Parathyroid adenoma (tissue), 2 donors: ENCODE measurements at regions not wholly inside any gene's neighbourhood (a gene's known extent, or its start where the extent isn't known, plus 50 kb on each side); places are given as distances from the start of the nearest gene placed in this dataset.

Source experiments
- H2AFZ ChIP-seq: fragments of 300-600 bp; sonication (generic); one replicate; pipeline ENCODE4 v1.7.0; 2017; ENCODE audit warnings: antibody characterized with exemption, mild to moderate bottlenecking
- H3K27ac ChIP-seq: fragments of 300-600 bp; sonication (generic); one replicate; pipeline ENCODE4 v1.7.0; 2017
- H3K27me3 ChIP-seq: fragments of 300-600 bp; sonication (generic); one replicate; pipeline ENCODE4 v1.7.0; 2017; ENCODE audit warnings: low read length; ENCODE audit not compliant: control insufficient read depth, insufficient read depth
- H3K36me3 ChIP-seq: fragments of 300-600 bp; sonication (generic); one replicate; pipeline ENCODE4 v1.7.0; 2017; ENCODE audit warnings: low read length; ENCODE audit not compliant: control insufficient read depth, insufficient read depth
- H3K4me1 ChIP-seq: fragments of 300-600 bp; sonication (generic); one replicate; pipeline ENCODE4 v1.7.0; 2017; ENCODE audit warnings: control low read depth
- H3K4me2 ChIP-seq: fragments of 300-600 bp; sonication (generic); one replicate; pipeline ENCODE4 v1.7.0; 2017; ENCODE audit warnings: low read length
- H3K4me3 ChIP-seq: fragments of 300-600 bp; sonication (generic); one replicate; pipeline ENCODE4 v1.7.0; 2017; ENCODE audit warnings: low read depth, low read length
- H3K79me2 ChIP-seq: fragments of 300-600 bp; sonication (generic); one replicate; pipeline ENCODE4 v1.7.0; 2017; ENCODE audit warnings: control low read depth
- H3K9ac ChIP-seq: fragments of 300-600 bp; sonication (generic); one replicate; pipeline ENCODE4 v1.7.0; 2017; ENCODE audit warnings: mild to moderate bottlenecking
- H3K9me3 ChIP-seq: fragments of 300-600 bp; sonication (generic); one replicate; pipeline ENCODE4 v1.7.0; 2017; ENCODE audit warnings: low read length; ENCODE audit not compliant: control insufficient read depth
- TF ChIP-seq, protein P1 (sequence below): fragments of 300-600 bp; sonication (generic); IDR thresholded peaks from one replicate; pipeline ENCODE4 v1.7.0; 2017; ENCODE audit warnings: antibody characterized with exemption, mild to moderate bottlenecking
- donor health status: primary hyperparathyroidism.

GRCh38 chr11:79727221-79727620 lies 286.4 kb upstream of the TENM4 start:
- TF ChIP-seq, protein P1, sequence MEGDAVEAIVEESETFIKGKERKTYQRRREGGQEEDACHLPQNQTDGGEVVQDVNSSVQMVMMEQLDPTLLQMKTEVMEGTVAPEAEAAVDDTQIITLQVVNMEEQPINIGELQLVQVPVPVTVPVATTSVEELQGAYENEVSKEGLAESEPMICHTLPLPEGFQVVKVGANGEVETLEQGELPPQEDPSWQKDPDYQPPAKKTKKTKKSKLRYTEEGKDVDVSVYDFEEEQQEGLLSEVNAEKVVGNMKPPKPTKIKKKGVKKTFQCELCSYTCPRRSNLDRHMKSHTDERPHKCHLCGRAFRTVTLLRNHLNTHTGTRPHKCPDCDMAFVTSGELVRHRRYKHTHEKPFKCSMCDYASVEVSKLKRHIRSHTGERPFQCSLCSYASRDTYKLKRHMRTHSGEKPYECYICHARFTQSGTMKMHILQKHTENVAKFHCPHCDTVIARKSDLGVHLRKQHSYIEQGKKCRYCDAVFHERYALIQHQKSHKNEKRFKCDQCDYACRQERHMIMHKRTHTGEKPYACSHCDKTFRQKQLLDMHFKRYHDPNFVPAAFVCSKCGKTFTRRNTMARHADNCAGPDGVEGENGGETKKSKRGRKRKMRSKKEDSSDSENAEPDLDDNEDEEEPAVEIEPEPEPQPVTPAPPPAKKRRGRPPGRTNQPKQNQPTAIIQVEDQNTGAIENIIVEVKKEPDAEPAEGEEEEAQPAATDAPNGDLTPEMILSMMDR = no peak
- Histone ChIP-seq H3K9me3 (no peaks in the 10 kb centered on the region), H3K36me3 (no peaks in the 10 kb centered on the region), H3K4me3 (no peak overlapping the region), H3K4me2 (no peak overlapping the region), H3K9ac (no peak overlapping the region), H3K79me2 (no peaks in the 10 kb centered on the region), H2AFZ (no peak overlapping the region), H3K27ac (no peak overlapping the region), H3K27me3 (no peaks in the 10 kb centered on the region), H3K4me1 (no peaks in the 10 kb centered on the region)

DNA sequence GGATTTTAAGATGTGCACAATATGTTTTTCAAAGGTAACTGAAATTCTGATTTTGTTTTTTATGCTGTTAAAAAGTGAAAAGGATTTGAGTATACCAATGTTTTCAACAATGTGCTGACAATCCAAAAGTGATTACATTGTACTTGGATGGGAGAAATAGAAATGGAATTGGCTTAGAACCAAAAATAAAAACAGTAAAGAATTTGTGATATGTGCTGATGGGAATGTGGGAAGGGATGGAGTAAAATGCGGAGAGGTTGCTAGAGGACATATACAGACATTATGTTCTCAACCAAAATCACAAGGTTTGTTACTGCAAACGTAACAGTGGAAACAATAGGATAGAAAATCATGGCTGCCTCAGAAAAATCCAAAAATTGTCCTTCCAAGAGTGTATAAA lies 279.3 kb upstream of the TENM4 start:
- Histone ChIP-seq H3K4me2 (no peak overlapping the region), H3K9ac (no peak overlapping the region), H3K4me3 (no peak overlapping the region), H3K79me2 (no peaks in the 10 kb centered on the region), H3K4me1 (no peaks in the 10 kb centered on the region), H3K36me3 (no peaks in the 10 kb centered on the region), H2AFZ (no peak overlapping the region), H3K27me3 (no peaks in the 10 kb centered on the region), H3K9me3 (no peaks in the 10 kb centered on the region), H3K27ac (no peak overlapping the region)
- TF ChIP-seq, protein P1 = no peak

DNA sequence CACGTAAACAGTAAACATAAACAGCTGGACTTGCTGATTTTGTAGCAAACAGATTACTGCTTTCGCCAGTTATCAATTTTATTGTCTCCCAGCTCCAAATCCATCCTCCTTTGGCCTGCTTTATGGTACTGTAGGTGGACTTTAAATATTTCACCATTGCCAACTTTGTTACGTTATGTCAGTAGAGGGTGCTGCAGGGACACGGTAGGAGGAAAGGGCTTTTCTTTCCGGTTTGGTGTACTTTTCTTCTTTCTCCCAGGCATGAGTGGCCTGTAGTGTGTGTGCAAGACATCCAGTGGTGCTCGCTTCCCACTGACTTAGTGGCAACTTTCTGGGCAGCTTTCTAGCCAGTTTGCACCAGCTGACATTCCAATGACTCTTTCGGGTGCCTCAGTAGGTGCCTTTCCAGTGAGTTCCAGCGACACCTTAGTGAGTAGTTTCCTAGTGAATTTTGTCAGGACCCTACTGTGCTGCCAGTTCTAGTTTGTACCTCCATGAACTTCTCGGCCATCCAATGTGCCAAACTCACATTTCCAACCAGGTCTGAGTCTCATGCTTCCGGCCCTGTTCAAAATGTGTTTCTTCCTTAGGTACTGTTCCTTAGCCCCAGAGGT lies 267.6 kb upstream of the TENM4 start:
- TF ChIP-seq, protein P1 = no peak
- no peak overlapping the region for H2AFZ ChIP-seq
- no peak overlapping the region for H3K27ac ChIP-seq
- no peaks in the 10 kb centered on the region for H3K27me3 ChIP-seq
- H3K4me2 ChIP-seq = no peak overlapping the region
- no peak overlapping the region for H3K9ac ChIP-seq
- no peaks in the 10 kb centered on the region for H3K36me3 ChIP-seq
- H3K4me1 ChIP-seq = no peaks in the 10 kb centered on the region
- no peaks in the 10 kb centered on the region for H3K79me2 ChIP-seq
- H3K4me3 ChIP-seq = no peak overlapping the region
- H3K9me3 ChIP-seq = no peaks in the 10 kb centered on the region

DNA sequence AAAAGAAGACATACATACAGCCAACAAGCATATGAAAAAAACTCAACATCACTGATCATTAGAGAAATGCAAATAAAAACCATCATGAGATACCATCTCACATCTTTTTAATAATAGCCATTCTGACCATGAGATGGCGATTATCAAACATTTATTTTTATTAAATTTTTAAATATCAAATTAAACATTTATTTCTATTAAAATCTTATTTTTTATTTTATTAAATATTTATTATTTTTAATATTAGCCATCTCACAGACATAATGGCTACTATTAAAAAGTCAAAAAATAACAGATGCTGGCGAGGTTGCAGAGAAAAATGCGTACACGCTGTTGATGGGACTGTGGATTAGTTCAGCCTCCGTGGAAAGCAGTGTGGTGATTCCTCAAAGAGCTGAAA lies 264.8 kb upstream of the TENM4 start:
- Histone ChIP-seq H3K4me2 (no peak overlapping the region), H3K4me3 (no peak overlapping the region), H3K9me3 (no peaks in the 10 kb centered on the region), H3K27ac (no peak overlapping the region), H3K27me3 (no peaks in the 10 kb centered on the region), H3K4me1 (no peaks in the 10 kb centered on the region), H3K36me3 (no peaks in the 10 kb centered on the region), H3K79me2 (no peaks in the 10 kb centered on the region), H3K9ac (no peak overlapping the region), H2AFZ (no peak overlapping the region)
- TF ChIP-seq, protein P1 = no peak

DNA sequence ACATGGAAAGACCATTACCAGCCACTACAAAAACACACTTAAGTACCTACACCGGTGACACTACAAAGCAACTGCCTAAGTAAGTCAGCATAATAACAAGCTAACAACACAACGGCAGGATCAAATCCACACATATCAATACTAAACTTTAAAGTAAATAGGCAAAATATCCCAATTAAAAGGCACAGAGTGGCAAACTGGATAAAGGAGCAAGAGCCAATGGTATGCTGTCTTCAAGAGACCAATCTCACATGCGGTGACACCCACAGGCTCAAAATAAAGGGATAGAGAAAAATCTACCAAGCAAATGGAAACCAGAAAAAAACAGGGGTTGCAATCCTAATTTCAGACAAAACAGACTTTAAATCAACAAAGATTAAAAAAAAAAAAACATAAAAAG lies 261.5 kb upstream of the TENM4 start:
- Histone ChIP-seq H3K4me3 (no peak overlapping the region), H3K9ac (no peak overlapping the region), H3K4me1 (no peaks in the 10 kb centered on the region), H3K79me2 (no peaks in the 10 kb centered on the region), H3K27ac (no peak overlapping the region), H3K9me3 (no peaks in the 10 kb centered on the region), H3K27me3 (no peaks in the 10 kb centered on the region), H2AFZ (no peak overlapping the region), H3K4me2 (no peak overlapping the region), H3K36me3 (no peaks in the 10 kb centered on the region)
- TF ChIP-seq, protein P1 = no peak
